GM21526 (cell line): ENCODE measurements at regions not wholly inside any gene's neighbourhood (a gene's known extent, or its start where the extent isn't known, plus 50 kb on each side); places are given as distances from the start of the nearest gene placed in this dataset.

ENCODE experiments used
- ATAC-seq: cut with Tn5 transposase; IDR thresholded peaks from one replicate; pipeline ENCODE4 v1.9.1; 2021; ENCODE audit warnings: moderate library complexity; ENCODE audit not compliant: unreplicated experiment, low FRiP score

DNA sequence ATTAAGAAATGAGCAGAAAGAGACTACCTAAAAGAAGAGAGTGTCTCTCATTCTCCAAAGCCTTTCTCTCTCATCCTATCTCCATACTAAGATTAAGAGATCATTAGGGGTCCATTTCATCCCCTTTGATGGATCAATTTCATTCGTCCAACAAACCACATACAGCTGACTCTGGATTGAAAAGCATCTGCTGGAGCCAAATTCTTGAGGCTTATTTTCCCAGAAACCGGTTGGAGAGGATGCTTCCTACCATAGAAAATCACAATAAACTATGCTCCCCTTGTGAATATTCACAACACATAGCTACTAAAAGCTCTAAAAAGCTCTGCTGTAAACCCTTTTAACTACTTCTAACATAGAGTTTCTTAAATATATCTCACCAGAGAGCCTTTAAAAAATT is 755.0 kb upstream of the ZNF608 start:
- no peak for ATAC-seq

DNA sequence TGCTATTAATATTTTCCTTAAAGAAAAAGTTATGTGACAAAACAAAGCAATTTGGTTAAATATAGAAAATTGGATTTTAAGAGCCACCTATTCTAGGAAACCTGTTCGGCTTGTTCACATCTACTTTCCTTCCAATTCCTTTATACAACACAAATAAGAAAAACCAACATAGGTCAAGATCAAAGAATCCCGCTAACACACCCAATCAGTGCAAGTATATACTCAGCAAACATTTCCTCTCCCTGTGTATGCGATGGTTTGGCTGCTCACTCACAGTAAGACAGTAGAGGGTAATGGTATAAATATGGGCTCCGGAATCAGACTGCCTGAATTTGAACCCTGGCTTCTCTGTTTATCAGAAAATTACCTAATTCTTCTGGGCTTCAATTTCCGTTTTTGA is 757.5 kb upstream of the ZNF608 start:
- ATAC-seq: no peak

DNA sequence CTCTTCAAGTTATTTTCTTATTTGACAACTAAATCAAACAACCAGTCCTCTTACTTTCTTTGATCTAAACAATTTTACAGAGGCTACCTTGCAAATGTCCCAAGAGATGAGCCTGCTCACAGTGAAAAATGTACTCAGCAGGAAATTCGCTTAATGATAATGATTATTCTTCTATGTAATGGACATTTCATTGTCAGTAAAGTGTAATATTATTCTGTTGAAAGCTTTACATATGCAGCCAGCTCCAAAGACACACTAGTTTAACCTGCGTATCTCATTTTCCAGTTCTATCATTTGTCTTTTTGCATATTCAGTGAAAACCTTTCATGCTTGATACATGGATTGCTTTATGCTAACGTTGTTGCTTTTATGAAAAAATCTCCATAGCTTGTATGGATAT is 758.7 kb upstream of the ZNF608 start:
- no peak for ATAC-seq

DNA sequence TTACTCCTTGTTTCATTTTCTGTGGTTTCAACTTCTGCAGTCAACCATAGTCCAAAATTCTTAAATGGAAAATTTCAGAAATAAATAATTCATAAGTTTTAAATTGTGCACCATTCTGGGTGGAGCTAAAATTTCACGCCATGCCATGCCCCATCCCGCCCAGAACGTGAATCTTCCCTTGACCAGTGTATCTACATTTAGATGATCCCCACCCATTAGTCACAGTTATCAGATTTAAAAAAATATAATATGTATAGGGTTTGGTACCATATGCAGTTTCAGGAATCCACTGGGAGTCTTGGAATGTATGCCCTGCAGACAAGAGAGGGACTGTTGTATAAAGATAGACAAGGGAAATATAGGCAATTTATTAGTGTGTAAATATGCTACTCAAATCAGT is 759.7 kb upstream of the ZNF608 start:
- ATAC-seq: no peak

DNA sequence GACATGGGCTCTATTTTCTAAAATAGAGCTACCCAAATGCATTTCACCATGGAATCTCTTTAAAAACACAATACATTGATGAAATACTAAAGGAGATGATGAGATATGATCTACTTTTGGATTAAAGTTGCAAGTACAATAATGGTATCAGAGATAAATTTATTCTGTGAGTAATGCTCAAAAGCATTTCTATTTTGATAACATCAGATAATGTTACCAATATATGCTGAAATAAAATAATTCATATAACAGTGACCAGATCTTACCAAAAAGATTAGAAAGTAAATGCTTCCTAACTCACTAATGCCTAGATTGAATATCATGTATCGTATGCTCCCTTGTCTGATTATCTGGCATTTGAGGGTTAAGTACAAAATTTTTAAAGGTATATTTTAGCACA is 761.8 kb upstream of the ZNF608 start:
- ATAC-seq: no peak

DNA sequence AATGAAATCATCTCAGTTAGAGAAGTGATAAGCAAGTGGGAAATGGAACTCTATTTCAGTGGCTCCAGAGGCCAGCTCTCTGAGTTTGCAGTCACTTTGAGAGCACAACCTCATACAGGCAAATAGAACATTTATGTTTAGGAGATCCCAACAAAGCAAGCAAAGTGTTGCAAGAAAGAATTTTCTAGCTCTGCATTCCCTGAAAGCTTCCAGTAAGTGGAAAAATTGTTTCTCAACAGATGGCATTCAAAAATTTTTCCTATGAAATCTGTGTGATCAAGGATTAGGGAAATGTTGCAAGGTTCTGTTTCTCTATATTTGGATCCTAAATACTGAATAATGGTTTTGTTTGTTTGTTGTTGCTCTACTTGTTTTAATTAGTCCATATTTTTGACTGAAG is 764.2 kb upstream of the ZNF608 start:
- no peak for ATAC-seq

DNA sequence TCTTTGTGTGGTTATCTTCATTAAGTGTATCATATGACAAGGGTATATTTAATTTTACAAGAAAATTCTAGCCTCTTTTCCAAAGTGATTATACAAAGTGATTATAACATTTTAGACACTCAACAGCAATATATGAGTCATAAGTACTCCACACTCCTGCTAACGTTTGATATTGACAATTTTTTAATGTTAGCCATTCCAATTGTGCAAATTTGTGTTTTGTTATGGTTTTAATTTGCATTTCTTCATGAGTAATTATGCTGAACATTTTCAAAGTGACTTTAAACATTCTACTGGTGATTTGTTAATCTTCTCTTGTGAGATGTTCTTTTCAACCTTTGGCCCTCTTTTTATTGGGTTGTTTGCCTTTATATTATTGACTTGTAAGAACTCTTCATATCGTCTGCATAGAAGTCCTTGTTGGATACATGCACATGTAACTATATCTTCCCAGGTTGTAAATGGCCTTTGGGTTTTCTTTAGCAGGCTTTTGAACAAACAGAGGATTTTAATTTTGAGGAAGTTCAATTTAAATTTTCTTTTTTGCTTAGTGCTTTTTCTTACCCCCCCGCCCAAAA is 771.6 kb upstream of the ZNF608 start:
- ATAC-seq: no peak

DNA sequence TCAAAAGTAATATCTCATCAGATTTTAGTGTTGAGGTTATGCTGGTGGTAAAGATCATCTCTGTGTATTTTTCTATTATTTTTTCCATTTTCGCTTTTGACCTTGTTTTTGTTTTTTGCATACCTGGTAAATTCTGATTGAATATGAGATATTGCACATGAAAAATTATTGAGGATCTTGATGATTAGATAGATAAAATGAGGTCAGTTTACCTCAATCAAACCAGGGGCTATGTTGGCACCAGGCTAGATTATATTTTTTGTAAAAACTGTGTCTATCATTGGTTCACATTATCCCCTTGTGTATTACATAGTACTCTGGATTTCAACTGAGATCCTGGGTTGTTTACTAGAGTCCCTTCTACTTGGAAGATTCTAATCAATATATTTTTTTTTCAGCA is 774.9 kb upstream of the ZNF608 start:
- no peak for ATAC-seq

DNA sequence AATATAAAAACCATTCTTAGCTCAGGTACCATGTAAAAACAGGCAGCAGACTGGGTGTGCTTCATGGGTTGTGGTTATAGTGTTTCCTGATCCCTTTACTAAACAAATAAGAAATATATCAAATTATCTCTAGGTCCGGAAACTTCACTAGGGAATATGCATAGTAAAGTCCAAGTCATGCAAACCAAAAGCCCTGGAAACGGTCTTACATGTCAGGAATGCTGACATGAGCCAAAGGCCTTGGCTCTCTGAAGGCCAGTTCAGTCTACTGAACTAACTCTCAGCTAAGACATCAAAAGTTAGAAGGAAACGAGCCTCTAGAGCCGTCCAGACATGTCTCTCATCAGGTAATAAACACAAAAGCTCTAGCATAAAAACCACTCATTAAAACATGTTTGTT is 778.9 kb upstream of the ZNF608 start:
- no peak for ATAC-seq

DNA sequence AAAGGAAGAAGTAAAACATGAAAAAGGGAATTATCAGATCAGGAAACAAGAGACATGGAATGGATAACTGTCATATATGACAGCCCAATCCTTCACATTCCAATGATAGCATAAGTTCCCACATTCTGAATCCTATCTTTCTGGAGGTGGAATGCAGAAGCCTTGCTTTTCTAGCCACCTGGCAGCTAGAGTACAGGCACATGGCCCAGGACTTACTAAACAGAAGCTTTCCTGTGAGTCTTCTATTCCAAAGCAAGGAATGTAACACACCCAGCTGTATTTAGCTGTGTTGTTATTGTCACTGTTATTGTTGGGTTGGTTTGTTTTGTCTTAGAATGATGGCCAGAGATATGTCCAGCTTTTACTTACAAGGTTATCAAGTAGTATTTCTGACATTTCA is 780.5 kb upstream of the ZNF608 start:
- ATAC-seq: no peak

DNA sequence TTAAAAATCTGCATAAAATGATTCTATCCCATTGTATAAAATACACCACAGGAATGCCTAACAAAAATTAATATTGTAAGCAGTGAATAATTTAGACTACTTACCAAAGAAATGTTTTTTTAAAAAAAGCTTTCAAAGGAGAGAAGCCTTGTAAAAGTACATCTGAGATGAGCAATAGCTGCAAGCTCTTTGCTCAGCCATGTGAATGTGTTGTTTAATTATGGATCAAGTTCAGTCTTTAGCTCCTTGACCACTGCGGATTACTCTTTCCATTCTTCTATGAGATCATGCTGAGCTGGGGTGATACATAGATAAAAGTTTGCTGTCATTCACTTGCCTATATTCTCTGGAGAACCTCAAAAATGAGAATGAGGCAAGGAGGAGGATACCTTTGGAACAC is 782.4 kb upstream of the ZNF608 start:
- ATAC-seq: no peak

DNA sequence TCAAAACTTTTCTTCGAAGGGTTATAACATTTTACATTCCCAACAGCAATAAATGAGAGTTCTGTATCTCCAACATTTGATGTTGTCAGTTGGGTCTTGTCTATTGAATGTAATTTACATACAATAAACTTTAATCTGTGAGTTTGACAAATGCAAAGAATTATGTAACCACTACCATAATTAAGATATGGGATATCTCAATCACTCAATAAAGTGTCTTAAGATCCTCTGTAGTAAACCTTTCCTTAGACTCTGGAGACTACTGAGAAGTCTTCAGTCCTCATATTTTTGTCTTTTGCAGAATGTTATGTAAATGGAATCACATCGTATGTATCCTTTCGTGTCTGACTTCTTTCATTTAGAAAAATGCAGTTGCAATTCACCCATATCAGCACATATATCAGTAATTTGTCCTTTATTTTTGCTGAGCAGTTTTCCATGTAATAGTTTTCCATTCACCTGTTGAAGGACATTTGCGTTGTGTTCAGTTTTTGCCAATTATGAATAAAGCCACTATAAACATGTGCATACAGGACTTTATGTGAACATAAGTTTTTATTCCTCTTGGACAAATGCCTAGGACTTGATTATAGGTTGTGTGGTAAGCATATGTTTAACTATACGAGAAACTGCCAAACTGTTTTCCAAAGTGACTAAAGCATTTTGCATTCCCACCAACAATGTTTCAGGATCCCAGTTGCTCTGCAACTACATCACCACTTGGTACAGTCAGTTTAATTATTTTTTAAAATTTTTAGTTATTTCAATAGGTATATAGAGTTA is 784.6 kb upstream of the ZNF608 start:
- no peak for ATAC-seq

DNA sequence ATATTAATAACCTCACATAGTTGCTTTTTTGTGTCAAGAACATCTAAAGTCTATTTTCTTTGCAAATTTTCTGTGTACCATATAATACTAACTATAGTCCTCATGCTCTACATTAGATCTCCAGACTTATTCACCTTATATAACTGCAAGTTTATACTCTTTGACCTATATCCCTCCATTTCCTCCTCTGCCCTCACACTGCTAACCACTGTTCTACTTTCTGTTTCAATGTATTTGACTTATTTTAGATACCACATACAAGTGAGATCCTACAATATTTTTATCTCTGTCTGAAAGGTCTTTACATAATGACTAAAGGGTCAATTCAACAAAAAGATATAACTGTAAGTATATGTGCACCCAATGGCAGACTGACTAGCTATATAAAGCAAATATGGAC is 789.7 kb upstream of the ZNF608 start:
- ATAC-seq: no peak

DNA sequence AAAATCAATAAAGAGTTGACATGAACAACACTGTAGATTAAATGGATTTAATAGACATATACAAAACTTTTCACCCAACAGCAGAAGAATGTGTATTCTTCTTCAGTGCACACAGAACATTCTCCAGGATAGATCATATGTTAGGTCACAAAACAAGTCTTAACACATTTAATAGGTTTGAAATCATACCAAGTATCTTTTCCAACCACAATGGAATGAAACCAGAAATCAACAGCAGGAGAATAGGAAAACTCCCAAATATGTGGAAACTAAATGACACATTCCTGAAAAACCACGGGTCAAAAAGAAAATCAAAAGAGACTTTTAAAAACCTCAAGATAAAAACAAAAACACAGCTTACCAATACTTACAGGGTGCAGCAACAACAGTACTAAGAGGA is 790.1 kb upstream of the ZNF608 start:
- ATAC-seq: no peak

DNA sequence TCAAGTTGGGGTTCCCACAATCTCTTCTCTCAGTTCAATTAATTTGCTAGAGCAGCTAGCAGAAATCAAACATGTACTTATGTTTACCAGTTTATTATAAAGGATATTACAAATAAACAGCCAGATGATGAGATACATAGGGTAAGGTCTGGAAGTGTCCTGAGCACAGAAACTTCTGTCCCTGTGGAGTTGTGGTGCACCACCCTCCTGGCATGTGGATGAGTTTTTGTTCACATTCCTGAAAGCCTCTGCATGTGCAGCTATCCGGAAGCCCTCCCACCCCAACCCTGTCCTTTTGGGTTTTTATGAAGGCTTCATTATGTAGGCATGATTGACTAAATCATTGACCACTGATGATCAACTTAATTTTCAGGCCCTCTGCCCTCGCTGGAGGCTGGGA is 791.2 kb upstream of the ZNF608 start:
- no peak for ATAC-seq

DNA sequence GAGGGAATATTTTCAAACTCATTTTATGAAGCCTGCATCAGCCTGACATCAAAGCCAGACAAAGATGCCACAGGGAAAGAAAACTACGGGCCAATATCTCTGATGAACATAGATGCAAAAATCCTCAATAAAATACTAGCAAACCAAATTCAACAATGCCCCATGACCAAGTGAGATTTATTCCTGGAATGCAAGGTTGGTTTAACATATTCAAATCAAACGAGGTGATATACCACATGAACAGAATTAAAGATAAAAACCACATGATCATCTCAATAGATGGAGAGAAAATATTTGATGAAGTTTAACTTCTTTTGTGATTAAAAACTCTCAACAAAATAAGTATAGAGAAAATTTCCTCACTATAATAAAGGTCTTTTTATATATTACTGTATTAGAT is 792.0 kb upstream of the ZNF608 start:
- no peak for ATAC-seq

DNA sequence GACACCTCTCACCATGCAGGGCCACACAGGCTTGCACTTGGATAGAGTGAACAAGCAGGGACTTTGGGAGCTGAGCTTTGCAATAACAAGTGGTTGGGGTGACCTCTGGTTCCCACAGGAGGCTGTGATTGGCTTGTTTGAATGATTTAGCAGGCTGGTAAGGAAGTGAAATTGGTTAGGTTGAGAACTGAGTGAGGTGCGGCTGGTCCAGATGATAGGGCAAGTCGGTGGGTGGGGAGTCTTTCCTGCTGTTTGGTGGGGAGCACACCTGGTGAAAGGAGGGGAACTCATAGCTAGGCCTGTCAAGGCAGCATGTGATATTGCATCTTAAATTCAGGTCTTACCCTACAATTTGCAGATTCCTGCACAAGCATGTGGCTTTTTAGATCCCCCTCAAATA is 794.6 kb upstream of the ZNF608 start:
- no peak for ATAC-seq

DNA sequence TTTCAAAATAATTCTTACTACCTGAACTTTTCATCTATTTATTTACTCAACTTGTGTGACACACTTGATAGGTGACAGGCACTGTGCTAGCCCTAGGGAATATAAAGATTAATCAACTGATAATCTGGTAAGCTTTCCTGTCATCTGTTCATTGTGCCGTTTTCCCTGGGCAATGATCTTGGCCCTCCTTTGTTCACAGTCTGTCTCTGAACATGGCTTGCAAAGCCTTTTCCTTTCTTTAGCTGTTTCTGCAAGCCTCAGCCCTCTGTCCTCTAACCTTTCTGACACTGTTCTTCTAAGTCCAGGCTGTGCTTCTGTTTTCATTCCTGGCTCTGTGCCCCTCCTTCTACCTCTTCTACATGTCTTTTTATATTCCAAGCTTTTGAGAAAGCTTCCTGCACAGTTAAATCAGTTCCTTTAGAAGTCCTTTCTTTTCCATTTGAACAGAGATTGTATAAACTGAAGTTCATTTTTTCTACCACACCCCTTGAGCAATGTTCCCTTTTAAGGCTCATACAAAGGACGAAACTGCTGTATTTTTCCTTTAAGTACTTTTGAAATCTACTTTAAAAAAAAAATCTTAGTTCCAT is 803.0 kb upstream of the ZNF608 start:
- no peak for ATAC-seq

DNA sequence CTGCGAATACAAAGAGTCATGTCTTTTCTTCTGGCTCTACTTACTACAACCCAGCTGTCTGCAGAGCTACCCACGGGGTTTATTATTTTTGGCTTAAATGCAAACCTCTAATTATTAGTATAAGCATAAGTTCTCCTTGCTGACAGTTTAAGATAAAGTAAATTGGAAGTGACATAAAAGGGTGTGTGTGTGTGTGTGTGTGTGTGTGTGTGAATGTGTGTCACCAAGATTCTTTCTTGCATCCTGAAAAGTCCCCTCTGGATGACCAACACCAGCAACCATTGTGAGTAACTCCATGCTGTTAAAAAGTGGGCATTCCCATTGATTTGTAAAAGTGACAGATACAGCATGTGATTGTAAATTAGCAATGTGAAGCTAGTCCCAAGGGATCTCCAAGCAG is 803.8 kb upstream of the ZNF608 start:
- no peak for ATAC-seq

DNA sequence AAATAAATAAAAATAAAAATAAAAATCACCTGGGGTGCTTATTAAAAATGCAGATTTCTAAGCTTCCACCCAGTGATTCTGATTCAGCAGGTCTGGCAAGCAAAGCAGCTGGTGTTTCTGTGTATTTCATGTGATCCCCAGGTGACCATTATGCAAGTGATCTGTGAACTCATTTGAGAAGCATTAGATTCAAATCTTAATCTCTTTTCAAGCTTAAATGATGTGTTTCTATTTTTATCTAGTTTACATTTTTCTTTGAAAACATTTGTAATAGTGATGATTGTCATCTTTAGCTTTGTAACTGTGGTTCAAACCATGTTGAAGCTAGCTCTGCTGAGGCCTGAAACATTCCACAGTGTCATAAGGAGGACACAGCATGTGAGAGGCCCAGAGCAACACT is 804.8 kb upstream of the ZNF608 start:
- no peak for ATAC-seq

DNA sequence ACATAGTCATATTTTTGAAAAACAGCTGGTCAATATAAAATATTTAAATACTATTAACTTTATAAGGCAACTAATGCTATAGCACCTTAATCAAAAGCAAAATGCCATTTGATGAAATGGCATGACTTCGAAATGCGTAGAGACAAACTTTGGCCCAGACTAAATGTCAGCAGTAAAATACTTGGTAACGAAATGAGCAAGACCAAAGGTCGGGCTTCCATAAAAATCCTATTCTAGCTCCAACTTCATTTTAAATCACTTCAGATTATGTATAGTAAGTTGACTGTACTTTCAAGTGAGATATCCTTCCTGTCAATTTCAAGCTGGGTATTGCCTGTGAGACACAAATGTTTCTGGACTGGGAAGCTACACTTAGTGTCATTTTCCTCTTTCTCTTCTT is 805.4 kb upstream of the ZNF608 start:
- no peak for ATAC-seq

DNA sequence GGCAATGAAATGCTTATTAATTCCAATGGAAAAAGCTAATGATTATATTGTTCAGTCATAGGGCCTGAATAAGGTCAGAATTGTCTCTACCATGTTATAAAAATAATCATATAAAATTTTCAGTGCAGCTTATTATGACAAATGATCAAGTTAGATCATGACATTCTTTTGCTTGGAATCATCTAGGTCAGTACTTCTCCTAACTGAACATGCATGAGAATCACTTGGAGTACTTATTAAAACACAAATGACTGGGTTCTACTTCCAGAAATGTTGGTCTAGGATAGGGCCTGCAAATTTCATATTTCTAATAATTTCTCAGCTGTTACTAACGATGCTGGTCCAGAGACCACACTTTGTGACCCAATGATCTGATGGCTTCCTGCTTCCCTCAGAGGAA is 806.0 kb upstream of the ZNF608 start:
- ATAC-seq: no peak
